Gastroesophageal sphincter (tissue), 4 donors: ENCODE measurements at regions not wholly inside any gene's neighbourhood (a gene's known extent, or its start where the extent isn't known, plus 50 kb on each side); places are given as distances from the start of the nearest gene placed in this dataset.

Experiments
- ATAC-seq: fragments of 150-250 bp; one replicate; pipeline ENCODE4 v1.9.1; 2016; ENCODE audit warnings: mild to moderate bottlenecking, moderate library complexity
- H3K27ac ChIP-seq, 4 donors: fragments of 200-600 bp; sonication (generic) in 3 of 4; 1 replicate in 3 of 4; 2 replicates in 1 of 4; pipeline ENCODE4 v1.5.1; 2016 to 2019
- H3K27me3 ChIP-seq: fragments of 200-600 bp; sonication (generic); one replicate; pipeline ENCODE4 v1.5.1; 2019
- H3K36me3 ChIP-seq, 2 donors: fragments of 200-600 bp; sonication (generic); one replicate each; pipeline ENCODE4 v1.5.1; 2019; ENCODE audit warnings: control low read depth in 1 of 2
- H3K4me1 ChIP-seq, 3 donors: fragments of 200-600 bp; sonication (generic); 1 replicate in 2 of 3; 2 replicates in 1 of 3; pipeline ENCODE4 v1.5.1; 2016 to 2019; ENCODE audit warnings: control low read depth in 2 of 3
- H3K4me3 ChIP-seq, 2 donors: fragments of 200-600 bp; sonication (generic); one replicate each; pipeline ENCODE4 v1.5.1; 2019; ENCODE audit warnings: mild to moderate bottlenecking in 1 of 2, moderate library complexity in 1 of 2
- H3K9me3 ChIP-seq, 3 donors: fragments of 200-600 bp; sonication (generic); one replicate each; pipeline ENCODE4 v1.5.1; 2017 to 2019; ENCODE audit warnings: control low read depth in 2 of 3
- EP300 ChIP-seq: sonication (generic); formaldehyde crosslinking; IDR thresholded peaks from one replicate; pipeline ENCODE4 v1.6.1; 2017; ENCODE audit warnings: antibody characterized with exemption, mild to moderate bottlenecking
- POLR2A ChIP-seq, 2 donors: fragments of 450-650 bp; IDR thresholded peaks; one replicate each; pipeline ENCODE4 v1.6.1; 2017; ENCODE audit warnings: antibody characterized with exemption in 2 of 2, mild to moderate bottlenecking in 2 of 2, moderate library complexity in 1 of 2
- POLR2AphosphoS5 ChIP-seq: sonication (generic); formaldehyde crosslinking; IDR thresholded peaks from one replicate; pipeline ENCODE4 v1.6.1; 2017; ENCODE audit warnings: antibody characterized with exemption
- WGBS, 2 donors: methylation state at CpG; one replicate each; pipeline ENCODE4 v1.1.5; 2018; ENCODE audit warnings: low coverage in 1 of 2; 5-methylcytosine and 5-hydroxymethylcytosine counted together
- TF ChIP-seq, protein P1 (sequence below), 4 experiments: fragments of 200-600 bp in 2 of 4; fragments of 450-650 bp in 2 of 4; sonication (generic) in 1 of 4; IDR thresholded peaks; one replicate each; pipeline ENCODE4 v1.5.1; 2017 to 2019; ENCODE audit warnings: antibody characterized with exemption in 4 of 4, mild to moderate bottlenecking in 2 of 4, moderate library complexity in 2 of 4

DNA sequence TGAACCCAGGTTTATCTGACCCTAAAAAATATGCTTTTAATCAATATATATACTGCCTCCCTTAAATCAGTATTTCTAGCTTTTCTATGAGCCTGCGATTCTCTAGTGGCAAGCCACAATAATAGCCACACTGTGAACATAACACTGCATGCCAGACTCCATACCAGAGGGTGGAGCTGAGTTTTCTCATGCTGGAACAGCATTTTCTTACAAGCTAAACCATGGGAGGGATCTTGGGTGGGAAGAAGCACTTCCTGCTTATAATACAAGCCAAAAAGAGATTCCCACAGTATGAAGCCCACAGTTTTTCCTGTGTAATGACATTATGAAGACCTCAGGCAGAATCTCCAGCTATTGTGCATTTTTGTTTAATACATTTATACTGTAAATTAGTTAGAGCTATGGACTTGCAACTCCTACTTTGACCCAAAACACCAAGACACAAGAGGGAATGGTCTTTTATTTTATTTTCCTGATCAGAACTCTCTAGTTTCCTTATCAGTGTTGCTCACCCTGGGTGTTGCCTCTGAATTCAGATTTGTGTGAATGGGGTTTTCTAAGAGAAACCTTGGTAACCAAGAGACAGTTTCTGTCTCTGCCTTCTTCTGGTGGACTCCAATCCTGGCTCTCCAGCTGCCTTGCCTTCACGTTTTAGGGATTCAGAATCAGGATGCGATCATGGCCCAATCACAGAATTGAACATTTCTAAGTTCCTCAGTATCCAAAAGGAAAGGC, 74.5 kb upstream of the EOLA2 start:
- TF ChIP-seq EP300 (no peak), POLR2AphosphoS5 (no peak), POLR2A (IDR thresholded peaks at IDR 0.05) (no peak)
- TF ChIP-seq, protein P1, sequence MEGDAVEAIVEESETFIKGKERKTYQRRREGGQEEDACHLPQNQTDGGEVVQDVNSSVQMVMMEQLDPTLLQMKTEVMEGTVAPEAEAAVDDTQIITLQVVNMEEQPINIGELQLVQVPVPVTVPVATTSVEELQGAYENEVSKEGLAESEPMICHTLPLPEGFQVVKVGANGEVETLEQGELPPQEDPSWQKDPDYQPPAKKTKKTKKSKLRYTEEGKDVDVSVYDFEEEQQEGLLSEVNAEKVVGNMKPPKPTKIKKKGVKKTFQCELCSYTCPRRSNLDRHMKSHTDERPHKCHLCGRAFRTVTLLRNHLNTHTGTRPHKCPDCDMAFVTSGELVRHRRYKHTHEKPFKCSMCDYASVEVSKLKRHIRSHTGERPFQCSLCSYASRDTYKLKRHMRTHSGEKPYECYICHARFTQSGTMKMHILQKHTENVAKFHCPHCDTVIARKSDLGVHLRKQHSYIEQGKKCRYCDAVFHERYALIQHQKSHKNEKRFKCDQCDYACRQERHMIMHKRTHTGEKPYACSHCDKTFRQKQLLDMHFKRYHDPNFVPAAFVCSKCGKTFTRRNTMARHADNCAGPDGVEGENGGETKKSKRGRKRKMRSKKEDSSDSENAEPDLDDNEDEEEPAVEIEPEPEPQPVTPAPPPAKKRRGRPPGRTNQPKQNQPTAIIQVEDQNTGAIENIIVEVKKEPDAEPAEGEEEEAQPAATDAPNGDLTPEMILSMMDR (IDR thresholded peaks at IDR 0.05): no peak
- ATAC-seq: no peak
- H3K9me3 ChIP-seq: no peaks in the 10 kb centered on the region
- H3K4me1 ChIP-seq: no peaks in the 10 kb centered on the region
- no peaks in the 10 kb centered on the region for H3K36me3 ChIP-seq
- H3K27ac ChIP-seq: no peak overlapping the region
- WGBS, 2 donors: 68 to 74% methylated on average over 3 of the region's 3 CpGs
- H3K4me3 ChIP-seq: no peak overlapping the region
- no peaks in the 10 kb centered on the region for H3K27me3 ChIP-seq

DNA sequence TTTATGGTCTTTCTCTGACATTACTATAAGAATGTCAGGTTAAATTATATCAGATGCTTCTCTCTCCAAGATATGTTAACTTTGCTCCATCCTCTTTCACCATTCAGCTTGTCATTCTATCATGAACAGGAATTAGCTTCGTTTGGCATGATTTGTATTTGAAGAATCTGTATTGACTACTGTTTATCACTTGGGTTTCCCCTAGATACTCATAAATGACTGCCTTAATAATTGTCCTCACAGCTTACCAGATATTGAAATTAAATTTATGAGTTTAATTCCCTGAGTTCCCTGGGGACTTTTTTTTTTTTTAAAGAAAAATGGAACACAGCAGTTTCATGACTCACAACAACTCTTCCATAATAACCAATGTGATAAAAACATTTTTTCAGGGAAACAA, 76.2 kb upstream of the EOLA2 start:
- no peak for TF ChIP-seq POLR2A (IDR thresholded peaks at IDR 0.05)
- no peak for TF ChIP-seq EP300
- TF ChIP-seq, protein P1 (IDR thresholded peaks at IDR 0.05): no peak
- TF ChIP-seq POLR2AphosphoS5: no peak
- no peaks in the 10 kb centered on the region for H3K9me3 ChIP-seq
- no peaks in the 10 kb centered on the region for H3K27me3 ChIP-seq
- WGBS, 2 donors: 50 to 100% methylated on average over 1 of the region's 1 CpG
- no peak overlapping the region for H3K27ac ChIP-seq
- H3K36me3 ChIP-seq: no peaks in the 10 kb centered on the region
- no peaks in the 10 kb centered on the region for H3K4me1 ChIP-seq
- H3K4me3 ChIP-seq: no peak overlapping the region
- ATAC-seq: no peak

DNA sequence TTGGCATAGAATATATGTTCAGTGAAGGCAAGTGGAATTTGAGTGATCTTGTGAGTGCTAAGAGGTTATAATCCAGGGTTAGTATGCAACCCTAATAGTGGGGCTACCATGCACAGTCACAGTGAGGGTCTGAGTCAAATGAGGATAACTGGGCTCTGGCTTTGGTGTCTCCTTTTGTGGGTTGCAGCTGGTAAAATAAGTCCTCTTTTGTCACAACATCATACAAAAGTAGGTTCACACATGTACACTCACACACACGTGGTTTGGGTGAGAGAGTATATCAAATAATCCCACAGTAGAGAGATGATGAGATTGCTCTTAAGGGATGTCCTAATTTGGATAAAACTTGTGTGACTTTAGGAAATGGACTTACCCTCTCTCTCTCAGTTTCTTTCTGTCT, 79.6 kb upstream of the EOLA2 start:
- WGBS, 2 donors: 36 to 90% methylated on average over 1 of the region's 1 CpG
- no peak for TF ChIP-seq POLR2A (IDR thresholded peaks at IDR 0.05)
- TF ChIP-seq, protein P1 (IDR thresholded peaks at IDR 0.05): no peak
- no peak for TF ChIP-seq EP300
- no peak for TF ChIP-seq POLR2AphosphoS5
- H3K36me3 ChIP-seq: no peaks in the 10 kb centered on the region
- no peak overlapping the region for H3K27ac ChIP-seq
- no peaks in the 10 kb centered on the region for H3K27me3 ChIP-seq
- H3K9me3 ChIP-seq: no peaks in the 10 kb centered on the region
- no peak for ATAC-seq
- H3K4me1 ChIP-seq: no peaks in the 10 kb centered on the region
- H3K4me3 ChIP-seq: no peak overlapping the region

DNA sequence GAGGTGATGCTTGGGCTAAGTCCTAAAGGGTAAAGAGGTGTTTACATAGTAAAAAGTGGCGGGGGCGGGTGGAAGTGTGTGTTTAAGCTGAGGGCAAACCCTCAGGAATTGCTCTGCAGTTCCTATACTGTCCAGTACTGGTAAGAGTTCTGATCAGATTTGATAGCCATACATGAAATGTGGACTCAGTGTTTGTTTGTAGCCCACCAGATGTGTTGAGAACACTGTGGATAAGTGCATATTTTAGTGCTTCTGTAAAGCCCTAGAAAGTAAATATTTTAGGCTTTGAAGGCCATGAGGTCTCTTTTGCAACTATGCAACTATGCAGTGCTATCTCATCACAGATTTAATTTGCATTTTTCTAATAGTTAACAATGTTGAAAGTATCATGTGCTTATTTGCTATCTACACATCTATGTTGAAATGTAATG, 80.7 kb upstream of the EOLA2 start:
- no peaks in the 10 kb centered on the region for H3K27me3 ChIP-seq
- TF ChIP-seq, protein P1 (IDR thresholded peaks at IDR 0.05): no peak
- no peak for TF ChIP-seq POLR2AphosphoS5
- TF ChIP-seq EP300: no peak
- TF ChIP-seq POLR2A (IDR thresholded peaks at IDR 0.05): no peak
- no peak overlapping the region for H3K4me3 ChIP-seq
- no peak for ATAC-seq
- no peak overlapping the region for H3K27ac ChIP-seq
- WGBS, 2 donors: 62 to 100% methylated on average over 1 to 2 of the region's 2 CpGs
- no peaks in the 10 kb centered on the region for H3K36me3 ChIP-seq
- H3K4me1 ChIP-seq: no peaks in the 10 kb centered on the region
- no peaks in the 10 kb centered on the region for H3K9me3 ChIP-seq

DNA sequence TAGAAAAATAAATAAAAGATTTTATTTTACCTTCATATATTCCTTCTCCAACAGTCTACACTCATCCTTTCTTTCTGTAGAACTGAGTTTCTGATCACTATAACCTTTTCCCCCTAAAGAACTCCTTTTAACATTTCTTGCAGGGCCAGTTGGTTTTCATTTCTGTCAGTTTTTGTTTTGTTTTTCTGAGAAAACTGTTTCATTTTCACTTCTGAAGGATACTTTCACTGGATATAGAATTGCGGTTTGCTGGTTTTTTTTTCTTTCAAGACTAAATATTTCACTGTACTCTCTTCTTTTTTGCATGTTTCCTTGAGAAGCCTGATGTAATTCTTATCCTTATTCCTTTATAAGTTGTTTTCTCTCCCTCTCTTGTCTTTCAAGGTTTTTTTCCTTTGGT, 90.4 kb upstream of the EOLA2 start:
- Histone ChIP-seq H3K9me3 (no peaks in the 10 kb centered on the region), H3K4me1 (no peaks in the 10 kb centered on the region), H3K4me3 (no peak overlapping the region), H3K27me3 (no peaks in the 10 kb centered on the region), H3K27ac (no peak overlapping the region), H3K36me3 (no peaks in the 10 kb centered on the region)
- TF ChIP-seq POLR2AphosphoS5: no peak
- no peak for TF ChIP-seq EP300
- TF ChIP-seq POLR2A (IDR thresholded peaks at IDR 0.05): no peak
- TF ChIP-seq, protein P1 (IDR thresholded peaks at IDR 0.05): no peak
- WGBS, 2 donors: 43% methylated on average over 1 of the region's 1 CpG; no CpG with 5 or more reads in 1 of the 2 donors
- ATAC-seq: no peak
